Mammary epithelial cell (primary cell): ENCODE measurements at regions not wholly inside any gene's neighbourhood (a gene's known extent, or its start where the extent isn't known, plus 50 kb on each side); places are given as distances from the start of the nearest gene placed in this dataset.

Experiments
- EZH2 ChIP-seq: IDR thresholded peaks from 2 replicates; pipeline ENCODE4 v1.6.1; 2012; ENCODE audit warnings: low read length, inconsistent platforms, borderline replicate concordance
- TF ChIP-seq, protein P1 (sequence below), 2 donors: IDR thresholded peaks in 1 of 2; conservative IDR thresholded peaks in 1 of 2; 2 replicates each; pipeline ENCODE4 v1.5.1; 2011 to 2012; ENCODE audit warnings: inconsistent platforms in 2 of 2, low read length in 2 of 2, mild to moderate bottlenecking in 2 of 2, control low read depth in 1 of 2, low read depth in 1 of 2; ENCODE audit not compliant: insufficient read depth in 1 of 2; ENCODE audit errors: extremely low read depth in 1 of 2

DNA sequence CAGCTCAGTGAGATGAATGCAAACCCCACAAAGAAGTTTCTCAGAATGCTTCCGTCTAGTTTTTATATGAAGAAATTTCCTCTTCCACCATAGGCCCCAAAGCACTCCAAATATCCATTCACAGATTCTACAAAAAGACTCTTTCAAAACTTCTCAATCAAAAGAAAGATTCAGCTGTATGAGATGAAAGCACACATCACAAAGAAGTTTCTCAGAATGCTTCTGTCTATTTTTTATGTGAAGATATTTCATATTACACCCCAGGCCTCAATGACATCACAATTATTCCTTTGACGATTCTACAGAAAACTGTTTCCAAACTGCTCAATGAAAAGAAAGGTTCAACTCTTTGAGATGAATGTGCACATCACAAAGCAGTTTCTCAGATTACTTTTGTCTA lies 1819.4 kb downstream of the UQCRFS1 start:
- TF ChIP-seq, protein P1, sequence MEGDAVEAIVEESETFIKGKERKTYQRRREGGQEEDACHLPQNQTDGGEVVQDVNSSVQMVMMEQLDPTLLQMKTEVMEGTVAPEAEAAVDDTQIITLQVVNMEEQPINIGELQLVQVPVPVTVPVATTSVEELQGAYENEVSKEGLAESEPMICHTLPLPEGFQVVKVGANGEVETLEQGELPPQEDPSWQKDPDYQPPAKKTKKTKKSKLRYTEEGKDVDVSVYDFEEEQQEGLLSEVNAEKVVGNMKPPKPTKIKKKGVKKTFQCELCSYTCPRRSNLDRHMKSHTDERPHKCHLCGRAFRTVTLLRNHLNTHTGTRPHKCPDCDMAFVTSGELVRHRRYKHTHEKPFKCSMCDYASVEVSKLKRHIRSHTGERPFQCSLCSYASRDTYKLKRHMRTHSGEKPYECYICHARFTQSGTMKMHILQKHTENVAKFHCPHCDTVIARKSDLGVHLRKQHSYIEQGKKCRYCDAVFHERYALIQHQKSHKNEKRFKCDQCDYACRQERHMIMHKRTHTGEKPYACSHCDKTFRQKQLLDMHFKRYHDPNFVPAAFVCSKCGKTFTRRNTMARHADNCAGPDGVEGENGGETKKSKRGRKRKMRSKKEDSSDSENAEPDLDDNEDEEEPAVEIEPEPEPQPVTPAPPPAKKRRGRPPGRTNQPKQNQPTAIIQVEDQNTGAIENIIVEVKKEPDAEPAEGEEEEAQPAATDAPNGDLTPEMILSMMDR (conservative IDR thresholded peaks at IDR 0.05 in 1 of 2, IDR thresholded peaks at IDR 0.05 in 1 of 2; ENCODE audit: extremely low read depth in 1 of 2, insufficient read depth in 1 of 2, low read depth in 1 of 2, low read length in 2 of 2): no peak
- no peak for TF ChIP-seq EZH2
